Ishikawa (cell line): ENCODE measurements at regions not wholly inside any gene's neighbourhood (a gene's known extent, or its start where the extent isn't known, plus 50 kb on each side); places are given as distances from the start of the nearest gene placed in this dataset.
A peak's percentile ranks its signal among the peaks of the same experiment; 100 is the strongest.

Source experiments
- CEBPB ChIP-seq: IDR thresholded peaks from 2 replicates; pipeline ENCODE4 v1.6.1; 2012
- CREB1 ChIP-seq: IDR thresholded peaks from 2 replicates; pipeline ENCODE4 v1.6.1; 2012; ENCODE audit warnings: low read depth
- EGR1 ChIP-seq: IDR thresholded peaks from 2 replicates; pipeline ENCODE4 v1.6.1; 2012
- EP300 ChIP-seq: IDR thresholded peaks from 2 replicates; pipeline ENCODE4 v1.6.1; 2012; ENCODE audit warnings: borderline replicate concordance
- FOXM1 ChIP-seq: IDR thresholded peaks from 2 replicates; pipeline ENCODE4 v1.6.1; 2012; ENCODE audit warnings: low read depth, borderline replicate concordance
- NFIC ChIP-seq: IDR thresholded peaks from 2 replicates; pipeline ENCODE4 v1.6.1; 2012
- RAD21 ChIP-seq: IDR thresholded peaks from 2 replicates; pipeline ENCODE4 v1.6.1; 2012; ENCODE audit warnings: low read depth
- TAF1 ChIP-seq: IDR thresholded peaks from 2 replicates; pipeline ENCODE4 v1.6.1; 2012; ENCODE audit warnings: low read depth, mild to moderate bottlenecking
- TCF12 ChIP-seq: IDR thresholded peaks from 2 replicates; pipeline ENCODE4 v1.6.1; 2012; ENCODE audit warnings: low read depth
- TEAD4 ChIP-seq: IDR thresholded peaks from 2 replicates; pipeline ENCODE4 v1.6.1; 2012
- USF1 ChIP-seq: IDR thresholded peaks from 2 replicates; pipeline ENCODE4 v1.6.1; 2012
- YY1 ChIP-seq: IDR thresholded peaks from 2 replicates; pipeline ENCODE4 v1.6.1; 2012; ENCODE audit warnings: low read depth
- ZBTB7A ChIP-seq: IDR thresholded peaks from 2 replicates; pipeline ENCODE4 v1.6.1; 2012; ENCODE audit warnings: low read depth
- TF ChIP-seq, protein P1 (sequence below): IDR thresholded peaks from 2 replicates; pipeline ENCODE4 v1.6.1; 2012; ENCODE audit warnings: low read depth, mild to moderate bottlenecking
- TF ChIP-seq, protein P2 (sequence below): IDR thresholded peaks from 2 replicates; pipeline ENCODE4 v1.6.1; 2012

DNA sequence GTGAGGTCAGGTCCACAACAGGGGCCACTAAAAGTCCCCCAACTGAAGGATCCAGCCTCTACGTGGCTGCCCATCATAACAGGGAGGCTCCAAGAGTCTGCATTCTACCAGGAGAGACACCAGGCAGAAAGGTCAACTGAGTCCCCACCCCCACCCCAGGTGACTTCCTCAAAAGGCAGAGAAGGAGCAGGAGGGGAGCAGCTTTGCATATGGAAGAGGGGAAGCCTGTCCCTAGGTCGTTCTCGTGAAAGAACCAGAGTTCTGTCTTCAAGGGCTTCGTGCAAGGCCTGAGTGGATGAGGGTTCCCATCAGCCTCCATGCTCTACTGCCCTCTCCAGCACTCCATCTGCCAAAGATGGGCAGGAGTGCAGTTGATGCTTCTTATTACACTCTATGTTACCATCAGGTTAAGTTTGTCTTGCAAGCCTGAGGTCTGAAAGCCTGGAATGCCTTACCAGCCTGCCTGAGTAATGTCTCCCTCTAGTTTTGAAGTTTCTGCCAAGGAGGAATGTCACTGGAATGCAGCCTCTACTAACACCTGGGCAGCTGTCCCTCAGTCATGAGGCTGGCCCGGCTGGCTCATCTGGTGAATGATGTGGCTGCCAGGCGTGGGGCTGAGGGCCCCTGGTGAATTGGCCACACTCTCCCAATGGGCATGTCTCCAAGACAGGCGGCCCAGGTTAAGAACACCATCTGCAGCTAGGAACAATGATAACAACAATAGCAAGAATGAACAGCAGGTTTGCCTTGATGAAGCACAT lies 54.3 kb upstream of the SMNDC1 start:
- TF ChIP-seq TCF12 (peak; percentile 99), TEAD4 (peak; percentile 100), EGR1 (no peak), YY1 (no peak), CEBPB (peak; percentile 56; the same call in 1 of the 2 replicates), TAF1 (no peak), USF1 (0 out of 2 replicates have a peak, but pooled peaks have one; percentile 25), CREB1 (no peak), NFIC (peak; percentile 98), FOXM1 (peak; percentile 81; the same call in 1 of the 2 replicates), ZBTB7A (peak; percentile 39; the same call in 1 of the 2 replicates), RAD21 (peak; percentile 44), EP300 (peak; percentile 95)
- TF ChIP-seq, protein P1, sequence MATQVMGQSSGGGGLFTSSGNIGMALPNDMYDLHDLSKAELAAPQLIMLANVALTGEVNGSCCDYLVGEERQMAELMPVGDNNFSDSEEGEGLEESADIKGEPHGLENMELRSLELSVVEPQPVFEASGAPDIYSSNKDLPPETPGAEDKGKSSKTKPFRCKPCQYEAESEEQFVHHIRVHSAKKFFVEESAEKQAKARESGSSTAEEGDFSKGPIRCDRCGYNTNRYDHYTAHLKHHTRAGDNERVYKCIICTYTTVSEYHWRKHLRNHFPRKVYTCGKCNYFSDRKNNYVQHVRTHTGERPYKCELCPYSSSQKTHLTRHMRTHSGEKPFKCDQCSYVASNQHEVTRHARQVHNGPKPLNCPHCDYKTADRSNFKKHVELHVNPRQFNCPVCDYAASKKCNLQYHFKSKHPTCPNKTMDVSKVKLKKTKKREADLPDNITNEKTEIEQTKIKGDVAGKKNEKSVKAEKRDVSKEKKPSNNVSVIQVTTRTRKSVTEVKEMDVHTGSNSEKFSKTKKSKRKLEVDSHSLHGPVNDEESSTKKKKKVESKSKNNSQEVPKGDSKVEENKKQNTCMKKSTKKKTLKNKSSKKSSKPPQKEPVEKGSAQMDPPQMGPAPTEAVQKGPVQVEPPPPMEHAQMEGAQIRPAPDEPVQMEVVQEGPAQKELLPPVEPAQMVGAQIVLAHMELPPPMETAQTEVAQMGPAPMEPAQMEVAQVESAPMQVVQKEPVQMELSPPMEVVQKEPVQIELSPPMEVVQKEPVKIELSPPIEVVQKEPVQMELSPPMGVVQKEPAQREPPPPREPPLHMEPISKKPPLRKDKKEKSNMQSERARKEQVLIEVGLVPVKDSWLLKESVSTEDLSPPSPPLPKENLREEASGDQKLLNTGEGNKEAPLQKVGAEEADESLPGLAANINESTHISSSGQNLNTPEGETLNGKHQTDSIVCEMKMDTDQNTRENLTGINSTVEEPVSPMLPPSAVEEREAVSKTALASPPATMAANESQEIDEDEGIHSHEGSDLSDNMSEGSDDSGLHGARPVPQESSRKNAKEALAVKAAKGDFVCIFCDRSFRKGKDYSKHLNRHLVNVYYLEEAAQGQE = peak; percentile 58
- TF ChIP-seq, protein P2, sequence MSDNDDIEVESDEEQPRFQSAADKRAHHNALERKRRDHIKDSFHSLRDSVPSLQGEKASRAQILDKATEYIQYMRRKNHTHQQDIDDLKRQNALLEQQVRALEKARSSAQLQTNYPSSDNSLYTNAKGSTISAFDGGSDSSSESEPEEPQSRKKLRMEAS = peak; percentile 82

- TF ChIP-seq CREB1 (no peak), YY1 (0 out of 2 replicates have a peak, but pooled peaks have one; percentile 11), RAD21 (0 out of 2 replicates have a peak, but pooled peaks have one; percentile 0), USF1 (peak; percentile 62; the same call in 1 of the 2 replicates), TCF12 (peak; percentile 73), ZBTB7A (no peak), TAF1 (no peak), NFIC (0 out of 2 replicates have a peak, but pooled peaks have one; percentile 32), EGR1 (no peak), FOXM1 (no peak), CEBPB (no peak), TEAD4 (peak; percentile 24; the same call in 1 of the 2 replicates), EP300 (peak; percentile 77)
- TF ChIP-seq, protein P2 = peak; percentile 65; the same call in 1 of the 2 replicates
- TF ChIP-seq, protein P1 = peak; percentile 94
Measured at GRCh38 chr10:110360857-110361474, 56.2 kb upstream of the SMNDC1 start.

- TF ChIP-seq, protein P1 = peak; percentile 30; the same call in 1 of the 2 replicates
- no peak for TF ChIP-seq EGR1
- TF ChIP-seq TEAD4 = peak; percentile 92
- TF ChIP-seq, protein P2 = peak; percentile 46; the same call in 1 of the 2 replicates
- TF ChIP-seq CEBPB = peak; percentile 31; the same call in 1 of the 2 replicates
- TF ChIP-seq TCF12 = peak; percentile 82
- TF ChIP-seq EP300 = peak; percentile 74
- no peak; the same call in 1 of the 2 replicates for TF ChIP-seq NFIC
Measured at GRCh38 chr10:110361800-110362456, 57.2 kb upstream of the SMNDC1 start.
